ENCODE measurements at regions not wholly inside any gene's neighbourhood (a gene's known extent, or its start where the extent isn't known, plus 50 kb on each side); places are given as distances from the start of the nearest gene placed in this dataset.

- no peaks in the 10 kb centered on the region for H3K79me1 ChIP-seq (ENCODE audit: low read depth in 1 of 2, low read length in 2 of 2)
- no peak overlapping the region for H2BK15ac ChIP-seq (ENCODE audit: low read depth, low read length)
- H3K9me1 ChIP-seq (ENCODE audit: insufficient read depth, low read length), result no peaks in the 10 kb centered on the region
- no peak overlapping the region for H3K14ac ChIP-seq (replicated peaks; ENCODE audit: low read depth, low read length)
- H3K27ac ChIP-seq (ENCODE audit: insufficient read depth, low read length), result no peak overlapping the region
- no peak overlapping the region for H4K91ac ChIP-seq (ENCODE audit: insufficient read depth, low read depth, low read length)
- no peak overlapping the region for H3K4me3 ChIP-seq (ENCODE audit: insufficient read depth, low read depth, low read length)
- no peak overlapping the region for H2BK5ac ChIP-seq (ENCODE audit: low read depth, low read length, poor library complexity, severe bottlenecking)
- H3K9me3 ChIP-seq (ENCODE audit: control insufficient read depth, insufficient read depth, low read length), result peaks cover 8% of the 10 kb centered on the region
- ChIA-PET CTCF (no interaction called here), POLR2A (ENCODE audit: unreplicated experiment) (no interaction called here)
- no peak overlapping the region for H3K4me2 ChIP-seq (ENCODE audit: low read depth, low read length)
- dilution Hi-C loops (cut with HindIII; ENCODE audit: low sequenced_read_pairs, unreplicated experiment), result no loop called here
- H2AK5ac ChIP-seq (ENCODE audit: low read depth, low read length), result no peak overlapping the region
- H3K4me1 ChIP-seq (ENCODE audit: control insufficient read depth, insufficient read depth, low read length), result no peaks in the 10 kb centered on the region
- intact Hi-C loops (cut with micrococcal nuclease), result no loop called here
- no peaks in the 10 kb centered on the region for H4K20me1 ChIP-seq (ENCODE audit: insufficient read depth, low read length)
- H2BK120ac ChIP-seq (ENCODE audit: low read depth, low read length), result no peak overlapping the region
- H2BK20ac ChIP-seq (ENCODE audit: low read depth, low read length), result no peak overlapping the region
- H3K36me3 ChIP-seq (ENCODE audit: control insufficient read depth, insufficient read depth, low read length), result no peaks in the 10 kb centered on the region
- no peak for ATAC-seq (ENCODE audit: low read depth)
- DNase-seq, result no peak
- TF ChIP-seq MAFK (IDR thresholded peaks at IDR 0.05; ENCODE audit: low read depth, low read length) (no peak), MAZ (IDR thresholded peaks at IDR 0.05; ENCODE audit: borderline replicate concordance, low read depth, low read length) (no peak), BHLHE40 (IDR thresholded peaks at IDR 0.05; ENCODE audit: low read depth, low read length) (no peak), RFX5 (IDR thresholded peaks at IDR 0.05; ENCODE audit: low read depth, low read length) (no peak), FOS (IDR thresholded peaks at IDR 0.05; ENCODE audit: low read depth, low read length) (no peak), CHD1 (IDR thresholded peaks at IDR 0.05; ENCODE audit: low read depth, low read length) (no peak), RAD21 (IDR thresholded peaks at IDR 0.05; ENCODE audit: low read length) (no peak), POLR2A (IDR thresholded peaks at IDR 0.05; ENCODE audit: low read depth, low read length) (no peak), ELK1 (IDR thresholded peaks at IDR 0.05; ENCODE audit: borderline replicate concordance, low read depth, low read length) (no peak), CEBPB (IDR thresholded peaks at IDR 0.05; ENCODE audit: low read depth, low read length) (no peak), RCOR1 (IDR thresholded peaks at IDR 0.05; ENCODE audit: insufficient replicate concordance, low read length) (no peak), USF2 (IDR thresholded peaks at IDR 0.05; ENCODE audit: low read depth, low read length) (no peak), NFE2L2 (IDR thresholded peaks at IDR 0.05; ENCODE audit: low read depth, low read length) (no peak), CTCF (conservative IDR thresholded peaks at IDR 0.05; ENCODE audit: low read depth, low read length) (no peak), SMC3 (IDR thresholded peaks at IDR 0.05; ENCODE audit: low read depth, low read length) (no peak), MXI1 (IDR thresholded peaks at IDR 0.05; ENCODE audit: borderline replicate concordance, low read depth, low read length) (no peak)
- H3K56ac ChIP-seq (ENCODE audit: extremely low read depth, insufficient read depth, low read length), result no peak overlapping the region
- BruUV-seq (replicated peaks), result no TSS peak
- in situ Hi-C loops (cut with MboI; ENCODE audit: low sequenced_read_pairs), result no loop called here
- H3K27me3 ChIP-seq (ENCODE audit: control insufficient read depth, insufficient read depth, low read length), result no peaks in the 10 kb centered on the region
- H4K8ac ChIP-seq (ENCODE audit: low read depth in 2 of 2, low read length in 2 of 2), result no peak overlapping the region
- no peak overlapping the region for H2AK9ac ChIP-seq (replicated peaks; ENCODE audit: low read depth, low read length, poor library complexity)
- no peak overlapping the region for H2AFZ ChIP-seq (replicated peaks; ENCODE audit: low read length, poor library complexity)
- H3K23ac ChIP-seq (ENCODE audit: low read depth, low read length), result no peak overlapping the region
- no peak overlapping the region for H4K5ac ChIP-seq (ENCODE audit: low read depth, low read length)
- H3K9ac ChIP-seq (ENCODE audit: low read depth, low read length), result no peak overlapping the region
- no peak overlapping the region for H3K18ac ChIP-seq (ENCODE audit: low read depth, low read length)
- no peak overlapping the region for H3K4ac ChIP-seq (ENCODE audit: low read depth, low read length)
These were observed 218.9 kb upstream of the SETMAR start for GRCh38 chr3:4084271-4084670.

Measured in IMR-90 (cell line).